Left cardiac atrium (tissue), 4 donors: ENCODE measurements at regions not wholly inside any gene's neighbourhood (a gene's known extent, or its start where the extent isn't known, plus 50 kb on each side); places are given as distances from the start of the nearest gene placed in this dataset.

ENCODE experiments used
- ATAC-seq, 2 donors: fragments of 200-7000 bp; cut with Tn5 transposase; one replicate each; pipeline ENCODE4 v1.9.1; 2020; ENCODE audit warnings: mild to moderate bottlenecking in 2 of 2, moderate library complexity in 2 of 2
- DNase-seq: peaks from one replicate; pipeline ENCODE4 v3.0.0-alpha.2; 2020
- intact Hi-C, 2 donors: fragments of 100-400 bp; cut with DNase I; formaldehyde crosslinking; loops; one replicate each; pipeline versions ENCODE4 v1.14.1 to v1.15.1; 2022 to 2023
- donor health status: DM: no; HTN: yes; CAD: no.
- donor health status: DM: no; HTN: yes; CAD: no; lungs with severe emphysema.
- donor health status: DM: yes; HTN: yes; CAD: no.
- donor health status: Dilated cardiomyopathy.

DNA sequence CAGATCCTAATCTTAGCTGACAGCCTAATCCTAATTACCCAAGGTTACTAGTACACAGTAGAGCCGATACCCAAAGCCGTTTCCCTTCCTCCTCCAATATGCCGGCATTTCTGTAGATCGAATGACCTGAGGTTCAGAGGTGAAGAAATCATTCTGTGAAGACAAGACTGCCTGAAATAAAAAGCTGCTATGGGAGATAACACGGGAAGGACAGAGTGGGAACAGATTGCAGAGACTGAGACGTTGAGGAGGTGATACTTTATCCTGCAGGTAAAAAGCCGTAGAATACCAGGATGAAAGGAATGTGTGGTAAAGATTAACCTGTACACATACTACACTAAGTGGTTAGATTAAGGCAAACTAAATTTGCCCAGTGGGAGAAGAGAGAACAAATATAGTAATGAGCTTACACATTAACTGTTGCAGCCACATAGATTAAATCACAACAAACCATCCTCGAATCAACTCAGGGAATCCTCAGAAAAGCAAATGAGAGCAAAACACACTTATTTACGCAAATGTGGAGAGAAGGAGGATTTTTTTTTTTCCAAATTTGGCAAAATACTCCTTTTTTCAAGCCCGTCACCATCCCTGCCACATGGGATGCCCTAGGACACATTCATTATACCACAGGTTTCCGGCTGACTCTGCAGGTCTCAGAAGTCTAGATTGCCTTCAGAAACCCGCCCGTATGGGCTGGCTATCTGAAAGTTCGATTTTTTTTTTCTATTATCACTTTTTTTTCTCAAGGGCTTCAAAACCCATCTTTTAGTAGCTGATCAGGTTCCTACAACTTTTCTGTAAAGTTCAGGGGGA is 188.0 kb downstream of the TTC8 start:
- DNase-seq: no peak
- intact Hi-C loops: no loop called here
- ATAC-seq: no peak

DNA sequence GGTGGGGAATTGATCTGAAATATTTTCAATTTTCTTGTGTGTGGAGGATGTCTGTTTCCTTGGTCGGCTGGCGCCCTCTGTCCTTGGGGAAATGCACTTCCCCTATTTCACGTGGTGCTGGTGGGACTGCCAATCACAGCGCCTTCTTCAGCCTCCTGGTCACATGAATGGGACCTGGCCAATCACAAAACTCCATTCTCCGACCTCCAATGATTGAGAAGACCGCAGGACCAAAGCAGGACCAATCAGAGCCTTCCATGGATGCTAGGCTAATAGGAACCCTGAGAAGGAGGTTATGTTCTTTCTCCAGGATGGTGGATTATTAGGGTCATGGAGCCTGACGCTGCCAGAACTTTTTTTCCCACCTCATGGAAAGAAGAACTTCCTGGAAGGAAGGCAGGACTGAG is 188.7 kb downstream of the TTC8 start:
- intact Hi-C loops: no loop called here
- ATAC-seq: no peak
- no peak for DNase-seq

DNA sequence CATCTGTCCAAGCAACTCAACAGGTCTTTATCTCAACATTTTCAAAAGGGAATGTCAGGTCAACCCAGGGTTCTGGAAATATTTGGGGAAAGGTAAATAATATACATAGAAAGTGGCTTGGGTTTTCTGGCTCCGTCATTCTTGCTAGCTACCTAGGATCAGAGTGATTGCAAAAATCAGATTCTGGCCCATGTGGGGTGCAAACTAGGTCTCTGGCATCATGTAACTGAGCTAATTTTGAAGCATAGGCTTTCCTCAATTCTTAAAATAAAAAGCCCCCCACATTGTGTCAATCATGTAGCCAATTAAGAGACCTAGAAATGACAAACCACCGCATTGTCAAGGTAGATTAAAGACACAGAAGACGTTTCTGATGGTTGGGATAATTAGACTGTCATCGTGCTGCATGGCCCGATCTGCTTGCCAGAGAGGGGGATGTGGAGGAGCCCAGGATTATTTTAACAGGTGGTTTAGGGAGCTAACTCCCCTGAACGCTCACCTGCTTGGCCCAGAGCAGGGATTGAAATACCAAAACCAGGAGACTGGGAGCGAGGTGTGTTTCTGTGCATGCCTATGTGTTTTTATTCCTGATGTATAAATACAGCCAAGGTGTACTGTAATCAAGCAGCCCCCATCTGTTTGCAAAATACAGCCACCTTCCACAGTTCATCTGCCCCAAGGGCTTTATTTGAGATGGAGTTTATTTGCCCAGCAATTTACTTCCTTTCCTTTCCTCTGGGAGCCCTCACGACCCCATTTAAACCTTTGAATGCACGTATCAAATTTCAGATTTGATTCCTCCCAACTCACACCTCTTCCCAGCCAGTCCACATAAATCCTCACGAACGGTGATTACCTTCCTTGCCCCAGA is 189.5 kb downstream of the TTC8 start:
- ATAC-seq (no peak), DNase-seq (no peak)
- intact Hi-C loops: no loop called here

DNA sequence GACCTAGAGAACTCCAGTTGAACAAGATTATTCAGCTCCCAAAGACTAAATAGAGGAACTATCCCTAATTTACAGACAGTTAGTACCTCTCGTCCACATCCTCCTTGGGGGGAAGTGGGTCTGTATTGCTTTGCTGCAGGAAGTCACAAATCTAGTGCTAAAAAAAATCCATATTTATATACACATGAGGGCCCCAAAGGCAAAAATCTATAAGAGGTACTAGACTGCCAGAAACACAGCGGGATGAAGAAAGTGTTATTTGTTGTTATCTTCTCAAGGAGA is 190.1 kb downstream of the TTC8 start:
- ATAC-seq: no peak
- intact Hi-C loops: no loop called here
- DNase-seq: no peak

DNA sequence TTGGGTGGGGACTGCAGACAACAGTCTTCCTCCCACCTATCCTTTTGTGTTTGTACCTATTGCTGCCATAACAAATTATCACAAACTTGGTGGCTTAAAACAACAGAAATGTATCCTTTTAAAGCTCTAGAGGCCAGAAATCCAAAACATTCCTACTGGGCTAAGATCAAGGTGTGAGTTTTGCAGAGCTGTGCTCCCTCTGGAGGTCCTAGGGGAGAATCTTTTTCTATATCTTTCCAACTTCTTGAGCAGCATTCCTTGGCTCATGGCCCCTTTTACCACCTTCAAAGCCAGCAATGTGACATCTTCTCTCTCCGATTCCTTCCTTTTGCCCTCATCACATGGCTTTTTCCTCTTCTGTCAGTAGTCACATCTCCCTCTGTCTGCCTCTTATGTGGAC is 190.6 kb downstream of the TTC8 start:
- intact Hi-C loops: no loop called here
- DNase-seq (no peak), ATAC-seq (no peak)

DNA sequence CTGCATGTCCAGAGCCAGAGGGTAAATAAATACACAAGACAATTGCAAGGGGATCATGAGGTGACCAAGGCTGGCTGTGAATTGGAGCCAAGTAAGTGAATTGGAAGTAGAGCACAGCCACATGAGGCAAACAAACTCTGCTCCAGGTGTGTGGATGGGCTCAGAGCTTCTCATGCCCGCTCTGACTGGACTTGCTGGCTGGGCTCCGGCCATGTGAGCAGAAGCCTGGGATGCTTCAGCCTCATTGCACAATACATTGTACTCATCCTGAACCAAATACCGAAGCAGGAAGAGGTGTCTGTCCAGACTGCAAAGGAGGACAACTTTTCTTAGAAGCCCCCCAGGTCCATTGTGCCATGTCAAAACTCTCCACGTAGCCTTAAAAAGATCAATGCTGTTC is 193.0 kb downstream of the TTC8 start:
- ATAC-seq (no peak), DNase-seq (no peak)
- intact Hi-C loops: no loop called here

DNA sequence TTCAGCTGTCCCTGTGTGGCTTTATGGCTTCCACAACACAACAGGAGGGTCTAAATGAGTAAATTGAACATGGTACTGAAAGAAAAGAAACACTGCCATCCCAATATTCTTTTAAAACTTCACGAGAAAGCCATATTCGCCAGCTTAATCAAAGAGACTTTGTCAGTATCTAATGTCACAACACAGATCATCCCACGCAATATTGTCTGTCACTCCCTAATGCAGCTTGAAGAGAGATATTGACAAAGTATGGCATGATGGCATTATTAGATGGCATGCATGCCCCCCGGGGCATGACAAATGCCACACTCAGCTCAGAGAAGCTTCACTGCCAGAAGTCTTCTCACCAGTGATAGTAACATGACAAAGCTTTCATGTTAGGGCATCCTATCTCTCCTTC is 197.8 kb downstream of the TTC8 start:
- DNase-seq (no peak), ATAC-seq (no peak)
- intact Hi-C loops: no loop called here

DNA sequence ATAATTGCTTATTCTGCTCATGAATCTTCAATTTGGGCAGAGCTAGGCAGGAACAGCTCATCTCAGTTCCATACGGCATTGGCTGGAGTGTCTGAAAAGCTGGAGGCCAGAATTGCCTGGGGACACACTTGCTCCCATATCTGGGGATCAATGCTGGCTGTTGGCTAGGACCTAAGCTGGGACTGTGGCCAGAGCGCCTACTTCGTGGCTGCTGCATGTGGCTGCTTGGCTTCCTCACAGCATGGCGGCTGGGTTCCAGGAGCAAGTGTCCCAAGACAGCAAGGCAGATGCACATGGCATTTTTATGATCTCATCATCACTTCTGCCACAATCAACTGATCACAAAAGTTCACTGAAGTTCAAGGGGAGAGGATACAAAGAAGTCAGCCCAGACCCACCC is 200.2 kb downstream of the TTC8 start:
- intact Hi-C loops: loop anchor here (5.0 kb wide), 2 partner anchors 888 to 893 kb away; no protein-coding TSS in a partner anchor
- ATAC-seq: no peak
- no peak for DNase-seq

DNA sequence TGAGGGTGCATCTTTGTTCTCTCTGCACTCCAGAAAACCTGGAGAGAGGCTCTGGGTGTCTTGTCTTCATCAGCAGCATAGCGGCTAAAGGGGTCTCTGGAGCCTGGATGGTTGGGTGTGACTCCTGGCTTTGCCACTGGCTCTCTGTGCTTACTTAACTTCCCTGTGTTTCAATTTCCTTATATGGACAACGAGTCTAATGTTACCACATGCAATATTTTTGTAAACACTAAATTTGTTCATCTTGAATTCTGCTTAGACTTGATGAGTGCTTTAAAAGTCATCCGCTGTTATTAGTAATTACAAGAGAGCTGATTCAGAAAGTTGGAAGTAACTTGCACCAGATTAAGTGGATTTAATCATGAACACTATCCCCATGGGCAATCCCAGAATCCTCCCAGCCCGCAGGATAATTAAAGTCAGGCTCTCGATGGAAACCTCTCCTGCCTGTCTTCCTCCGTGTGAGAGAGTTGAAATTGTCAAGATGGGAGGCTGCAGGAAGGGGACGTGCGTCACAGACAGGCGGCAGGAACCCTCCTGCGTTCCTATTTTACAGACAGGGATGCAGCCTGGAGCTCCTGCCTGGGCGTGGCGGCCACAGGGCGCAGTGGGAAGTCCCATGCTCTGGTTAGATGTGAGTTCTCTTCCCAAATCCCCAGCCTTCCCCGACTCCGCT is 201.2 kb downstream of the TTC8 start:
- peak; percentile 28 for DNase-seq
- intact Hi-C loops: loop anchor here (5.0 kb wide), 2 partner anchors 887 to 892 kb away; no protein-coding TSS in a partner anchor
- peak in 1 of 2 donors; percentile 40 for ATAC-seq

DNA sequence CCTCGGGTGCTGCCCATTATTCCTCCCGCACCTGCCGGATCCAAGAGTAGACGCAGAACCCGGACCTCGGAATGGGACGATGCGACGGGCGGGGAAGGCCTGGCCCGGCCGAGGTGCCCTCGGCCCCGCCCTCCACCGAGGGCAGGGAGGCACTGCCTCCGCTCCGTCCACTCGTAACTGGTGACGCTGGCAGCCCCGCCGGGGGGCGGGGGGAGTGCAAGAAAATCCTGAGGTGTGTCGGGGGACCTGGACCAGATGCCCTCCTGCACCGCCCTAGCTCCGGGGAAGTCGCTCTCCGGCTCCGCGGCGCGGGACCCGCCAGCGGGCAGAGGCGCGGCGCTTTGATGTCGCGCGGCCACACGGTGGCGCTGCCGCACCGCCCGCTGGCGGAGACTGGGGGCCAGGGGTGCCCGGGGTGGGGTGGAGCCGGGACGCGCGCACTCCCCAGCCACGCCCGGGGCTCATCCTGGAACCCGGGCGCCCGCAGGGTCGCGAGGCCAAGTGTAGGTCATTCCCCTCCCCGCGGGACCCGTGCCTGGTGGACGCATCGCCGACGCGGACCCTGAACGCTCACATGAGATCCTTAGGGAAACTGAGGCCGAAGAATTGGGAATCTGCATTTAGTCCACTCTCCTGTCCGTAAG is 202.8 kb downstream of the TTC8 start:
- intact Hi-C loops: loop anchor here (5.0 kb wide), 2 partner anchors 885 to 890 kb away; no protein-coding TSS in a partner anchor
- DNase-seq: peak; percentile 53
- ATAC-seq: peak; percentile 92 to 93

DNA sequence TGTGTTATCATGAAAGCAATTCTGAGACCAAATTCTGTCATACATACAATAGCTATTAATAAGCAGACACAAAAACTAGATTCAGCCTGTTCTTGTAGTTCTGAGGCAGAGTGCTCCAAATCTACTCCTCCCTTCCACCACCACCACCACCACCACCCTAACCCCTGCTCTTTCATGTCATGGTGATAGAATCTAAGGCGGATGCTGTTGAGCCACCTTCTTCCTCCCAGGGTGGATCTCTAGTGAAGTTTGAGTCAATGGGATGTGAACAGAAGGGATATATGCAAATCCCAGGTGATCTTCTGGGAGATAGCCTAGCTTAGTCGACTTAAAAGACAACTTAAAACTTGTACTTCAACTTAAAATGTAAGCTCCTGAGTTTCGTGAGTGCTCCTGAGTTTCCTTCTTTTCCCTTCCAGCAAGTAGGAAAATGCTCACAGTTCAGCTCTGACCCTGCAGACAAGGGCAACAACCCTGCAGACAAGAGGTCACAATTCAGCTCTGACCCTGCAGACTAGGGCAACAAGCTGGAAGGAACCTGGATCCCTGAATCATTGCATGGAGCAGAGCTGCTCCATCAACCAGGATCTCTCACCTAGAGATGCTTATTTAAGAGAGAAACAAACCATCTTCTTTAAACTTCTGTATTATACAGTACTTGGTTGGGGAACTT is 204.1 kb downstream of the TTC8 start:
- DNase-seq (no peak), ATAC-seq (no peak)
- intact Hi-C loops: loop anchor here (5.0 kb wide), 2 partner anchors 884 to 889 kb away; no protein-coding TSS in a partner anchor

DNA sequence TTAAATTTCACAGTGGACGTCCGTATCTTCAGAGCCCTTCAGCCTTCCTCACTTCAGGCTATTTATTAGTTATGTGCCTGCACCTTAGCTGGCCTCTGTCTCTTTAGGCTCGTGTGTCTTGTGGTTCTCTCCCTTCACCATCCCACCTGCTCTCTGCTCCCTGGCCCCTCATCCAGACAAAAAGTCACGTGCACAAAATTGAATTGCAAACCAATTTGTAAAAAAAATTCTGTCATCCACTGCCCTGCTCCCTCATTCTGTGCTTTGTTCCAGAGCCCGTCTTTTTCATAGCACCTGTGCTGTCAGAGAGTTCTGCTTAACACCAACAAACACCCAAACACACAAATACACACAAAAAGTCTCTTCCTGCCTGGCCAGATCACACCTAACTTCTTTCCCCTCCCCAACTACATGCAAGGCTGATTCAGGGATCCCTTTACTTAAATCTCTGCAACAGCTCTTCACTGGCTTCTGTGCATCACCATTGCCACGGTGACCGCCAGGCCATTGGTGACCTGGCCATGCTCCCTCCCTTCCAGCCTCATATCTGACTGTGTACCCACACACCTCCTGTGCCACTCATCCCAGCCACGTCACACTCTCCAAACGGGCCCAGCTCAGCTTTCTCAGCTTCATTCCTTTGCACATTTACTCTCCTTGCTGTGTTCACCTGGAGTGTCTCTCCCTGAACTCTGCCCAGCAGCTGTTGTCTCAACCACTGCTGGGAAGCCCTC is 205.7 kb downstream of the TTC8 start:
- DNase-seq (no peak), ATAC-seq (no peak)
- intact Hi-C loops: loop anchor here (5.0 kb wide), 2 partner anchors 882 to 887 kb away; no protein-coding TSS in a partner anchor

DNA sequence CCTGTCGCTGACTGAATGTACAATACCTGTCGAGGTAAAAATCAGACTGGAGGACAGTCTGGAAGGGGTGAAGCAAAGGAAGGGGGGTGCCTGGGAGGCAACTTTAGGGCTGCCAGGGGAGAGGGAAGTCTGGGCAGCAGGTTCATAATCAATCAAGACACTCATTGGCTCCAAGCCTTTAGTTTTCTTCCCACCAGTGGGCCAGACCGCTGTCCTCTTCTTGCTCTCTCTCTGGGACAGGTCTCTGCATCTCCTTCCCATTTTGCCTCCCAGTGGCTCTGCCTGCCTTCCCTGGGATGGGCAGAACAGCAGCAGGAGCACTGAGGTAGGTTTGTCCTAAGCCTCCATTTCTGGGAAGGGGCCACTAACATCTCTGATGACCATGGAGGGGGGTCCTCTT is 206.5 kb downstream of the TTC8 start:
- DNase-seq (no peak), ATAC-seq (no peak)
- intact Hi-C loops: no loop called here

DNA sequence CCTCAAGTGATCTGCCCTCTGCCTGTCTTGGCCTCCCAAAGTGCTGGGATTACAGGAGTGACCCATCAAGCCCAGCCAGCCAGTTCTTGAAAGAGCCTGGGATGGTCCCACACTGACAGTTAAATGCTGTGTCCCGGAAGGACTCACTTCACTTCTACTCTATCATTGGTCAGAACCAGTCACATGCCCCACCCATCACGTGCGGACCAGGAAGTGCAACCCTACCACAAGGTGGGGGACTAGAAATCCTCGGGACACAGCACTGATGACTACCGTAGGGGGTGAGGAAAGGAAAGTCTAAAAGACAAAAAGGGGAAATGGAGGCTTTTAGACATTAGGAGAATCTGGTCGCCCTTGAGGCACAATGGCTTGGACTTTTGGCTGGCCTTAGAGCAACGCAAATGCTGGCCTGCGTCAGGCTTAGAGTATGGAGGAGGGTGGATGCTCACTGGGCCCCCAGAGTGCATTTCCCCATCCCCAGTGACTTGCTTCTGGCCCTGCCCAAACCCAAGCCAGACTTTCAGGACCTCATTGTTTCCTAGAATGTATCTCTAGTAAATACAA is 207.7 kb downstream of the TTC8 start:
- DNase-seq (no peak), ATAC-seq (no peak)
- intact Hi-C loops: no loop called here

DNA sequence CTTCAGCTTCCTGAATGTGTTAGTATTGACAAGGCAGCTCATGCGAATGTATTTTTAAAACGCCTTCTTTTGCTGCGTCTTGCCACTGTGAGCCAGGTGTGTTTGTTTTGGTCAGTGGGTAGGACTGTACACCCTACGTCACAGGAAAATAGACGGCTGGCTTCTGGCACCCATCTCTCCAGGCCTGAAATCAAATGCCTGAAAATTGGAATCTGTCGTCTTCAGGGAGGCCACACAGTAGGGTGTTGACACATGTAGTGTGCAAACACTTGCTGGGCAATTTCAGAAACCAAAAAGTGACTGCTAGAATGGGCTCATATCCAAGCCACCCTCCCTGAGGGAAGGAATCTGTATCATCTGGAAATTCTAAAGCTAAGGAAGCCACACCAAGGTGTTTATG is 209.3 kb downstream of the TTC8 start:
- intact Hi-C loops: no loop called here
- DNase-seq (no peak), ATAC-seq (no peak)

DNA sequence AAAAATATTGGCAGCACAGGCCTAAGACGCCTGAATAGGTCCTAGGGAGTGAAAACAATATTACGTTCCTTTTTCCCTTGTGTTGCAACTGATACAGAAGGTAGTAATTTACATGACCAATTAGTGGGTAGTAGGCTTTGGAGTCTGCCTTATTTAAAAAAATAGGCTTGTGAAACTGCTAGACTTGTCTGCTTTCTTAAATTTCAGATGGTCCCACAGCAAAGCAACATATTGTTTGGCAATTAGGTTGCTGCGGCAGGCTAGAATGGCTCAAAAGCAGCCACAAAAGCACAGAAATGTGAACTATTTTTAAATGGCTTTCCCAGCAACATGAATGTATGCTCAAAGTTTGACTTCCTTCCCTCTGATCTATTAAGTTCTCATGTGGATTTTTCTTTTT is 211.9 kb downstream of the TTC8 start:
- ATAC-seq (no peak), DNase-seq (no peak)
- intact Hi-C loops: loop anchor here in 1 of 2 donors (5.0 kb wide), 1 partner anchor 881 kb away; no protein-coding TSS in a partner anchor

DNA sequence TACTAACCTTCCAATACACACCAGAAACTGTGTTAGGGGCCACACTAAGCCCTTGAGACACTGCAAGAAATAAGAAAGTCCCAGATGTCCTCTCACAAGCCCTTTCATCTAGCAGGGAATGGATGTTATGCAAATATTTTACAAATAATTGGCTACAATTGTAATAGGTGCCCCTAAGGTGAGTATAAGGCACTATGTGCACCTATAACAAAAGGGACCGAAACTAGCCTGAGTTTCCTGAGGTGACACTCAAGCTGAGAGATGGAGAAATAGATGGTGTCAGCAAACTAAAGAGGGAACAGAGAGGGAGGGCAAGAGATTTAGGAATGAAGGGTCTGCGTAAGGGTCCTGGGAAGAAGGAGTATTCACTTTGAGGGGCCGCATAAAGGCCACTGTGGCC is 212.6 kb downstream of the TTC8 start:
- ATAC-seq (no peak), DNase-seq (no peak)
- intact Hi-C loops: loop anchor here in 1 of 2 donors (5.0 kb wide), 1 partner anchor 880 kb away; no protein-coding TSS in a partner anchor

DNA sequence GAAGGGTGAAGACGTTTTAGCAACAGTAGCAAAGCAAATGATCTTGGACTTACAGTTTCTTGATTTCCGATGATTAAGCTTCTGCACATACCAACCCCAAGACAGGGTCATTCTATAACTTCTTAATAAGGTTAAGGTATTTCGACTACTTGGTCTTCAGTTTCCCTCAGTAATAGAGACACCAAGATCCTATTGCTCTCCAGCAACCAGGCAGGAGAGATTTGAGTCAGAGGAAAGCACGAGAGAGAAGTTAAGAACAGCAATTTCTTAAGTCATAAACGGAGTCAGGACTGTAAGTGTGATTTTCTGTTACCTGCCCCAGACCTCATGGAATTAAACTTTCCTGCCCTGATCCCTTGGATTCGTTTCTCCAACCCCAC is 215.6 kb downstream of the TTC8 start:
- DNase-seq: no peak
- ATAC-seq: no peak
- intact Hi-C loops: loop anchor here (5.0 to 10.0 kb wide), 4 partner anchors 135 to 727 kb away; partner anchors contain the start of gene FOXN3 (in 1 of the 2)
